ENCODE measurements at regions not wholly inside any gene's neighbourhood (a gene's known extent, or its start where the extent isn't known, plus 50 kb on each side); places are given as distances from the start of the nearest gene placed in this dataset.

DNA sequence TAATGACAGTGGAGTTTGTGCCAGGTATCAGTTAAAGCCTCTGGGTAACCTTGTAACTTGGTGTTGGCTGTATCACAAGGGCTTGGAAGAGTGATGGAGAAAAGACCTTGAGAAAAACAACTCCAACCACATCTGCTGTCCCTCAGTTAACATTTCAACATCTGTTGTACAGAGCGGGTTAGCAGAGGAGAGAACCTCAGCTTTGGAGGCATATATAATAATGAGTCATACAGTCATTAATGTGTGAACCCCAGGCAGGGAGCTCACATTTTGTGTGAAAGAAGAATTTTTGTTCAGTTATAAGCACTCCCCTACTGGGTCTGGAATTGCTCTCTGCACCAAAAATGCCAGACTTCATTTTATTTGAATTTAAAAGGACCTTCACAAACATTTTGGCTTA, 439.5 kb downstream of the PDCD6IP start:
- ChIA-PET POLR2A (no interaction called here), CTCF (interaction anchor here (1.0 to 1.4 kb wide), 2 partner anchors 22 to 1708 kb away, joined by 3 to 5 read pairs; no protein-coding TSS in a partner anchor)
- DNase-seq (ENCODE audit: low read depth, low spot score) (no peak), FAIRE-seq (no peak)
- TF ChIP-seq POLR2A (IDR thresholded peaks at IDR 0.05; ENCODE audit: low read depth, low read length), result no peak
- TF ChIP-seq JUN (IDR thresholded peaks at IDR 0.05; ENCODE audit: borderline replicate concordance, insufficient read depth, insufficient read length, low read depth), result no peak
- TF ChIP-seq CTCF (IDR thresholded peaks at IDR 0.05; ENCODE audit: extremely low read depth in 1 of 2, insufficient read depth in 1 of 2, low read depth in 1 of 2, low read length in 2 of 2), result no peak
- TF ChIP-seq MYC (IDR thresholded peaks at IDR 0.05; ENCODE audit: low read depth, low read length), result no peak
- TF ChIP-seq GATA2 (IDR thresholded peaks at IDR 0.05; ENCODE audit: insufficient read depth, insufficient read length, low read depth, low read length), result no peak
- Histone ChIP-seq H2AFZ (ENCODE audit: low read depth, low read length) (no peak overlapping the region), H3K4me2 (ENCODE audit: insufficient read depth, low read length) (no peak overlapping the region), H3K9me1 (replicated peaks; ENCODE audit: control insufficient read depth, extremely low read depth, insufficient read depth, low read length) (no peaks in the 10 kb centered on the region), H3K36me3 (ENCODE audit: control insufficient read depth in 2 of 2, extremely low read depth in 1 of 2, insufficient read depth in 2 of 2, low read length in 2 of 2) (no peaks in the 10 kb centered on the region), H3K27me3 (ENCODE audit: control insufficient read depth in 2 of 2, insufficient read depth in 2 of 2, low read length in 2 of 2) (no peaks in the 10 kb centered on the region), H3K9me3 (replicated peaks; ENCODE audit: control insufficient read depth, insufficient read depth, low read length) (no peaks in the 10 kb centered on the region), H3K79me2 (ENCODE audit: control insufficient read depth, insufficient read depth, low read length) (no peaks in the 10 kb centered on the region), H4K20me1 (replicated peaks; ENCODE audit: control insufficient read depth, extremely low read depth, insufficient read depth, low read length) (no peaks in the 10 kb centered on the region), H3K4me1 (ENCODE audit: control insufficient read depth, extremely low read depth, insufficient read depth, low read length) (no peaks in the 10 kb centered on the region), H3K4me3 (replicated peaks in 1 of 3; ENCODE audit: insufficient read depth in 1 of 3, low read depth in 1 of 3, low read length in 3 of 3) (no peak overlapping the region), H3K27ac (ENCODE audit: insufficient read depth, low read depth, low read length) (no peak overlapping the region), H3K9ac (replicated peaks; ENCODE audit: extremely low read depth, insufficient read depth, low read length) (no peak overlapping the region)
- BruUV-seq (replicated peaks), result no TSS peak
- dilution Hi-C loops (cut with MboI; ENCODE audit: extremely low pct_ligation_motif_present, low sequenced_read_pairs) (no loop called here), intact Hi-C loops (cut with micrococcal nuclease) (no loop called here)

DNA sequence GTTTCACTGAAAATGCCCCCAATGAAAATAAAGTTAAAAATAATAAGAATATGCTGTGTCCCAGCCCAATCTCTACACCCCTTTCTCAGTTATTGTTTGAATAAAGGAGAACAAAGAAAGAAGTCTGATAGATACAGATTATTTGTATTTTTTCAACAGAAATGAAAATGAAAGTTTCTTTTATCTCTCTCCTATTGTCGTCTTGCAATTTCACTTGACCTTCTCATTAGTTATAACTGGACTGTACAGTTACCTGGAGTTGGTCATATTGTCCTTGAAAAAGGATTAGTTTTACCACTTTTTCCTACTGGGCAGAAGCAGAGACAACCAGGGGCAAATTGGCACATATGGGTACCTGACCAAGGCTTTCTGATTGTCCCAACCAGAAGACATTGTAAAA, 440.0 kb downstream of the PDCD6IP start:
- Histone ChIP-seq H3K27me3 (ENCODE audit: control insufficient read depth in 2 of 2, insufficient read depth in 2 of 2, low read length in 2 of 2) (no peaks in the 10 kb centered on the region), H3K9me3 (replicated peaks; ENCODE audit: control insufficient read depth, insufficient read depth, low read length) (no peaks in the 10 kb centered on the region), H3K36me3 (ENCODE audit: control insufficient read depth in 2 of 2, extremely low read depth in 1 of 2, insufficient read depth in 2 of 2, low read length in 2 of 2) (no peaks in the 10 kb centered on the region), H3K79me2 (ENCODE audit: control insufficient read depth, insufficient read depth, low read length) (no peaks in the 10 kb centered on the region), H3K4me3 (replicated peaks in 1 of 3; ENCODE audit: insufficient read depth in 1 of 3, low read depth in 1 of 3, low read length in 3 of 3) (no peak overlapping the region), H4K20me1 (replicated peaks; ENCODE audit: control insufficient read depth, extremely low read depth, insufficient read depth, low read length) (no peaks in the 10 kb centered on the region), H3K27ac (ENCODE audit: insufficient read depth, low read depth, low read length) (no peak overlapping the region), H3K4me1 (ENCODE audit: control insufficient read depth, extremely low read depth, insufficient read depth, low read length) (no peaks in the 10 kb centered on the region), H3K9me1 (replicated peaks; ENCODE audit: control insufficient read depth, extremely low read depth, insufficient read depth, low read length) (no peaks in the 10 kb centered on the region), H3K9ac (replicated peaks; ENCODE audit: extremely low read depth, insufficient read depth, low read length) (no peak overlapping the region), H2AFZ (ENCODE audit: low read depth, low read length) (no peak overlapping the region), H3K4me2 (ENCODE audit: insufficient read depth, low read length) (no peak overlapping the region)
- BruUV-seq (replicated peaks), result no TSS peak
- dilution Hi-C loops (cut with MboI; ENCODE audit: extremely low pct_ligation_motif_present, low sequenced_read_pairs) (no loop called here), intact Hi-C loops (cut with micrococcal nuclease) (no loop called here)
- DNase-seq (ENCODE audit: low read depth, low spot score) (no peak), FAIRE-seq (no peak)
- ChIA-PET CTCF (no interaction called here), POLR2A (no interaction called here)
- TF ChIP-seq POLR2A (IDR thresholded peaks at IDR 0.05; ENCODE audit: low read depth, low read length) (no peak), MYC (IDR thresholded peaks at IDR 0.05; ENCODE audit: low read depth, low read length) (no peak), EZH2 (IDR thresholded peaks at IDR 0.05; ENCODE audit: borderline replicate concordance, low read depth, low read length, severe bottlenecking) (no peak)

All from endothelial cell of umbilical vein (primary cell).